ENCODE measurements at regions not wholly inside any gene's neighbourhood (a gene's known extent, or its start where the extent isn't known, plus 50 kb on each side); places are given as distances from the start of the nearest gene placed in this dataset.

DNA sequence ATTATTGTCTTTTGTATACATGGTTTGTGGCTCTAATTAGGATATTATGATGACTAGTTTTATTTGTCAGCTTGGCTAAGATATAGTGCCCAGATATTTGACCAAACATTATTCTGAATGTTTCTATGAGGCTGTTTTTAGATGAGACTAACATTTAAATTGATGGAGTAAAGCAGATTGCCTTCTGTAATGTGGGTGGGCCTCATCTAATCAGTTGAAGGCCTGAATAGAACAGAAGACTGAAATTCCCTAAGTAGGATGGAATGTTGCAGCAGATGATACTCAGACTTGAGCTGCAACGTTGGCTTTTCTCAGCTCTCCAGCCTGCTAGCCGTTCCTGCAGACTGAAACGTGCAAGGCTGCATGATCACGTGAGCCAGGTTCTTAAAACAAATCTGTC lies 546.5 kb downstream of the EDEM1 start:
- TF ChIP-seq, protein P1, sequence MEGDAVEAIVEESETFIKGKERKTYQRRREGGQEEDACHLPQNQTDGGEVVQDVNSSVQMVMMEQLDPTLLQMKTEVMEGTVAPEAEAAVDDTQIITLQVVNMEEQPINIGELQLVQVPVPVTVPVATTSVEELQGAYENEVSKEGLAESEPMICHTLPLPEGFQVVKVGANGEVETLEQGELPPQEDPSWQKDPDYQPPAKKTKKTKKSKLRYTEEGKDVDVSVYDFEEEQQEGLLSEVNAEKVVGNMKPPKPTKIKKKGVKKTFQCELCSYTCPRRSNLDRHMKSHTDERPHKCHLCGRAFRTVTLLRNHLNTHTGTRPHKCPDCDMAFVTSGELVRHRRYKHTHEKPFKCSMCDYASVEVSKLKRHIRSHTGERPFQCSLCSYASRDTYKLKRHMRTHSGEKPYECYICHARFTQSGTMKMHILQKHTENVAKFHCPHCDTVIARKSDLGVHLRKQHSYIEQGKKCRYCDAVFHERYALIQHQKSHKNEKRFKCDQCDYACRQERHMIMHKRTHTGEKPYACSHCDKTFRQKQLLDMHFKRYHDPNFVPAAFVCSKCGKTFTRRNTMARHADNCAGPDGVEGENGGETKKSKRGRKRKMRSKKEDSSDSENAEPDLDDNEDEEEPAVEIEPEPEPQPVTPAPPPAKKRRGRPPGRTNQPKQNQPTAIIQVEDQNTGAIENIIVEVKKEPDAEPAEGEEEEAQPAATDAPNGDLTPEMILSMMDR (IDR thresholded peaks at IDR 0.05): no peak
- TF ChIP-seq POLR2A (IDR thresholded peaks at IDR 0.05) (no peak), POLR2AphosphoS5 (IDR thresholded peaks at IDR 0.05) (no peak)
